HG03175 (cell line): ENCODE measurements at regions not wholly inside any gene's neighbourhood (a gene's known extent, or its start where the extent isn't known, plus 50 kb on each side); places are given as distances from the start of the nearest gene placed in this dataset.
"Not testable (repeated sequence)": the region's sequence is repeated elsewhere in the genome, so short reads cannot be mapped to it uniquely, and the experiment has no call there.

Source experiments
- ATAC-seq: cut with Tn5 transposase; IDR thresholded peaks from one replicate; pipeline ENCODE4 v1.9.1; 2021; ENCODE audit warnings: mild to moderate bottlenecking, moderate library complexity; ENCODE audit not compliant: unreplicated experiment

DNA sequence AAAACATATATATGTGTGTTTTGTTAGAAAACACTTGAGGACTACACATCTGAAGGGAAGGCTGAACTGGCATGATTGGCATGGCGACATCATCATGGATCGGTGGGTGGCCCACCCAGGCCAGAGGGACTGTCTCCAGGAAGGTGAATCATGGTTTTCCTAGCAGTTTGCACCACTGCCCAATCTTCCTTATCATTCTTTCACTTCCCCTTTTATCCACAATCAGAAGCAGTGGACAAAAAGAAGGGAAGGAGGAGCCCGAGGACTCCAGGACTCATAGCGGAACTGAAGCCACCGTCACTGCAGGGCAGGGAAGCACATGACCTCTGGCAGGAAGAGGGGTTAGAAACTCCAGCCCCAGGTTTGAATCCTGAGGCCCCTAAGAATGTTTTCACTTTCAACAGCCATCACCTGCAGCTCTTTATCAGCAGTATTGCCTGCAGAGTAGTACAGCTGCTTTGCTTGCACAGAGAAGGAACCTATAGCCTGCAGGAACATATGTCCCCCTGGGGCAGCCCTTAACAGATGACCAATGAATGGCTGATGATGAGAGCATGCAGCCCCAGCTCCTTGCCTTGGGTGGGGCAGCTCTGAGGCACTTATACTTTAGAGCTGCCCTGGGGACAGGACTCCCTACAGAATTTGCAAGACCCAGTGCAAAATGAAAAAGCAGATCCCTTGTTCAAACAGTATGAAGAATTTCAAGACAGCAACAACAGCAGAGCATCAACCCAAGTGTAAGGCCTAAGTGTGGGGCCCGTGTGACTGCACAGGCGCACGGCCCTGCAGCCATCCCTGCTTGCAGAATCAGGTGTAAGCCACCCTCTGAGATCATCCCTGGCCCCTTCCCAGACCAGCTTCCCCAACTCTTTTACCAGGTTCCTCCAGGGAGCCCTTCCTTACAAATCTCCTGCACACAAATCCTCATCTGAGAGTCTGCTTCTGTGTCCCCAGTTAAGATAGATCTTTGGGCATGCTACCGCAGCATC is 241.8 kb upstream of the IRF2BP2 start:
- ATAC-seq, result peak; percentile 59

DNA sequence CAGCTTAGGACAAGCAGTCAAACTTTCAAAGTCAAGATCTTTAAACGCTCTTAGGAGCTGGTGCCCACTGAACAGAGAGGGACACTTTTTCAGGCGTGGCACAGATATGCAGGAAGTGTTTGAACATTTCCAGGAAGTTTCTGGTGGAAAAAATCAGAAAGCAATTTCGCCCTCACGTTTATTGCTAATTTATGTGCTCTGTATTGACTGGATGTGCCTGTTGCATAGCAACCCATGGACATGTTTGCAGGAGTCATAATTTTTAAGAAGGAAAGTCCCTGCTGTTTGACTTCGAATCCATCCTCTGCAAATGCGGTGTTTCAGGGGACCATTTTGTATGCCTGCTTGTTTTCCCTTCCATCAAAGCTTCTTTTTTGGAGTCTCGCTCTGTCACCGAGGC is 239.9 kb upstream of the IRF2BP2 start:
- no peak for ATAC-seq

DNA sequence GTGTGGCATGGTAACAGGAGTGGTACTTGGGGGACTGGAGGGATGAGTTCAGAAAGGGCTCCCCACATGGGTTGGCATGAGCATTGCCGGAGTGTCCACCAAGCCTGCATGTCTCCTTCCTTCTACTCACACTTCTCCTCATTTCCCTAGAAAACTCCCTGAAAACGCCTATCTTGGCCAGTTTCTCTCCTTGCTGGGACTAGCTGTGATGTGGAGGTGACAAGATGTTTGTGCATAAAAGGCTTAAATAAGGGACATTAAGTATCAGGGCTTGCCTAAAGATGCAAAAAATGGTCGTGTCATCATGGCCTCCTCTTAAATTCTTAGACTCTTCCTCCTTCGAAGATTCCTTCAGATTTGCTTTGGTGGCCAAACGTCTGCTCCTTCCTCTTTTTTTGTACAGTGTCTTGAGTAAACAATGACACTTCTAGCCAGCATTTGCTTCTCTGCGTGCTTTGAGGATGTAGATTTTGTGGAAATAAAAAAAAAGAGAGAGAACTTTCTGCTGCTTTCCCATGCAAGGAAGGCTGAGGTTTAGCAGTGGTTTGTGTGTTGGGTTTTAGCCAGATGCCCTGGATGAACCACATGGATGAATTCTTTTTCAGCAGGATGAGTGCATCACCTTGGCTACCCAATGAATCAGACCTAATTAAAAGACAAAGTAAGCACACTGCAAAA is 239.1 kb upstream of the IRF2BP2 start:
- ATAC-seq, result no peak

DNA sequence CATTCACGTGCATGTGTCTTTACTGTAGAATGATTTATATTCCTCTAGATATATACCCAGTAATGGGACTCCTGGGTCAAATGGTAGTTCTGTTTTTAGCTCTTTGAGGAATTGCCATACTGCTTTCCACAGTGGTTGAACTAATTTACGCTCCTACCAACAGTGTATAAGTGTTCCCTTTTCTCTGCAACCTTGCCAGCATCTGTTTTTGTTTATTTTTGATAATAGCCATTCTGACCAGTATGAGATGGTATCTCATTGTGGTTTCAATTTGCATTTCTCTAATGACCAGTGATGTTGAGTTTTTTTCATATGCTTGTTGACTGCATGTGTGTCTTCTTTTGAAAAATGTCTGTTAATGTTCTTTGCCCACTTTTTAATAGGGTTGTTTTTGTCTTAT is 236.8 kb upstream of the IRF2BP2 start:
- not testable (repeated sequence) for ATAC-seq

DNA sequence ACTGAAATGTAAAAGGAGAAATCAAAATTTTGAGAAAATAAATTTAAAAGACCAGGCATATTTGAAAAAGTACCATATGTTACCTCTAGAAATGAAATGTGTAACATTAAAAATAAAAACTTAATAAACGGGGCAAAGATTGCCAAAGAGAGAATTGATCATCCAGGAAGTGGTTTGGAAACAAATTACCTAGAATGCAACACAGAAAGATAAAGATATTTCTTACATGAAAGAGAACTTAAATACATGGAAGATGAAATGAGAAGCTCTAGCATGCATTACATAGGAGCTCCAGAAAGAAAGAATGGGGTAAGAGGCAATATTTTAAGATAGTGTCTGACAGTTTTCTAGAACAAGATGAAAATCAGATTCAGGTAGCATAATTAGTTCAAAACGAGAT is 235.9 kb upstream of the IRF2BP2 start:
- ATAC-seq, result no peak

DNA sequence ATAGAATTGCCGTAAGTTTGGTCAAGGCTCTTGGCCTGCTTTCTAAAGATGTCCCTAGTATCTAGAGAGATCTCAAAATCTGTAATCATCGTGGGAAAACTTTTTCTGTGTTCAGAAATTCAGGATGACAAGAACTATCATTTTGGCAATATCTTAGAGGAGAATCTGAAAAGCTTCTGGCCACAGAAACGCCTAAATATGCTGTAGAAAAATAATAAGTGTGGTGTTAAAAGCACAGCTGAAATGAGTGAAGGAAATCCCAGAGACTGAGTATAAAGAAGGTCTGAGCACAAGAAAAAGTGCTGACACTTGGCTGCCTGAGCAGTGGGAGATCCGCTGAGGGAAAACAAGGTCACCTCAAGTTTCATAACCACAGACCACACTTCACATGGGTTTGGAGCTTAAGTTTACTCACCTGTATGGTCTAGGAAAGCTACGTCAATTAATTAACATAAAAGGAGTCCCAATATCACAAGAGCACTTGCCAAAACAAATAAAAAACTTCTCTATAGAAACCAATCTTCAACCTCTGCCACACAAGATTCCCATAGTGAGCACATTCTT is 235.2 kb upstream of the IRF2BP2 start:
- no peak for ATAC-seq

DNA sequence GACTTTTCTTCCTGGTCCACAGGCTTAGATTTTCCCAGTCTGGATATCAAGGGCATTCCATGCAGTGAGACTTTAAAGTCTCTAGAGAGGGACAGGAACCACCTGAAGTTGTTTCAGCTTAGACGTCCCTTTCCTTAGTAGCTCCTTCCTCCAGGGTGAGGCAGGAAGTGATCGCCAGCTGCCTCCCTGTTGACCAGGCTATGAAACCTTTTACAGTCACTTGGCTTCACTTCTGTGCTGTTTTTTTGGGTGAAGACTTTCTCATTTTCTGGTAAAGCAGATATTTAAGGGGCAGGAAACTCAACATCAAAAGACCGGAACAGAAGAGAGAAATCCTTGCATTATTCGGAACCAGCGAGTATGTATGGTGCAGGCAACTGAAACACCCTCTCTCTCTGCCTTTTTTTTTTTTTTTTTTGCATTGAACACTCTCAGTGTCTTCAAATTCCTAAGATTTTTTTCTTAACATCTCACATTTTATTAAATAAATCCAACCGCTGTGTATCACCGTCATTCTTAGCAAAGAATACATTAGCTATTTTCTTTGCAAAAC is 234.6 kb upstream of the IRF2BP2 start:
- no peak for ATAC-seq

DNA sequence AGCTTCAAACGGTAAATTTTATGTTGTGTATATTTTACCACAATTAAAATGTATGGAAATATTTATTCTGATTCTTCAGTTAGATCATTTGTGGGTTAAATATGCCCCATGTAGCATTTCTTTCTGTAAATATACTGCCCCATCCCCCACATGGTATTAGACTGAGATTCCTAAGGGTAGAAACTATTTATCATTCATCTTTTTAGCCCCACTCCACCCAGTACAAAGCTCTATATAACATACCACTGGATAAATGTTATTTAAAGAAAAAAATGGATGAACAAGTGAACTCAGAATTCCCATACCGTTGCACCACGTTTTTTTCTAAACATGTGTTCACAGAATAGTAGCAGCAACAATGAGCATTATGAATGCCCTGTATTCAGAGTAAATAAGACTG is 234.0 kb upstream of the IRF2BP2 start:
- ATAC-seq, result no peak

DNA sequence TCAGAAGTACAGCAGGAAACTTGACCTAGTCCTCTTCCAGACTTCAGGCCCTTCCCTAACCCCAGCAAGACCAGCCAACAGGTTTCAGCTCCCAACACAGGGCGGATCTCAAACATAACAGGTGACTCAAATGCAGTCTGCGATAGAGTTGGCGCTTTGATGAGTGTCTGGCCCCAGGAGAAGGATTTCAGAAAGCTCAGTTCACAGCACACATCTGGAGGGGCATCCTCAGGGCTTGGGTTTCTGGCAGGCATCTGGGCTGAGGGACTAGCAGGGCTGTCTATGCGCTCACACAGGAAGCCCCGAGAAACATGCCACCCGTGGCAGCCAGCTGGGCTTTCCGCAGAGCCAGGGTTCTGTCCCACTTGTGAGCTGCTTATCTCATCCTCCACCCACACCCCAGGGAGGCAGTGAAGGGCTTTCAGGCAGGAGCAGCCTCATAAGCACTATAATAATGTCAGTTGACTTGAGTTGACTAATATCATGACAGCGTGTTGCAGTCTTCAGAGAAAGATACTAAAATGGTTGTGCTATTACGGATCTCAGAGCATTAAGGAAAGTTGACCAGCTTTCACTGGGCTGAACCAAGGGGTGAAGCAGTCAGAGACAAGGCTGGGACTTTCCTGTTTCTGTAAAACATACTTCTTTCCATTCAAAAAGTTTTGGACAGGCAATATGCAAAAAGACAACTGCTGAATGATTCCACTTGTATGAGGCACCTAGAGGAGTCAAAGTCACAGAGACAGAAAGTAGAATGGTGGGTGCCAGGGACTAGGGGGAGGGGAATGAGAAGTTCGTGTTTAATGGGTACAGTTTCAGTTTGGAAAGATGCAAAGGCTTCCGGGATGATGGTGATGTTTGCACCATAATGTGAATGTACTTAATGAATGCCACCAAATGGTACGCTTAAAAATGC is 233.0 kb upstream of the IRF2BP2 start:
- peak; percentile 69 for ATAC-seq

DNA sequence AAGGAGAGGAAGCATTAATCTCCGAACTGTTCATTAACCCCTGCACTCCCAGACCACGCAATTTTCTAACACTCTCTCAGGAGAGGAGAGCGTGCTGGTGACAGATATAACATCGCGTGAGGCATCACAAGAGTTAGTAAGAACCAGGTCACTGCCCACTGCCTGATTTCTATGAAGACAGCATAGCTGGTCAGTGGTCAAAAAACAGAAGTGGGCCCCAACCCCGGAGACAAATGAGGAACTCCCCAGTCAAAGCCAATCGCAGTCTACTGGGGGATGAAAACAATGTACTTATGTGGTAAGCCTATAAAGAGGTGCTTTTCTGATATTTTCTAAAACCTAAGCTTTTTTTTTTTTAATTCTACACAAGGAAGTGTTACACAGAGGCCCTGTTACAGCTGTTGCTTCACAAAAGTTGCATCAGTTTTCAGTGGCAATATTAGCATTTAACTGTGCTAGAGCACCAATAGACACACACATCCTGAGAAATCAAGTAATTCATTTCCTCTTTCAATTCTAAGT is 231.8 kb upstream of the IRF2BP2 start:
- ATAC-seq, result no peak

DNA sequence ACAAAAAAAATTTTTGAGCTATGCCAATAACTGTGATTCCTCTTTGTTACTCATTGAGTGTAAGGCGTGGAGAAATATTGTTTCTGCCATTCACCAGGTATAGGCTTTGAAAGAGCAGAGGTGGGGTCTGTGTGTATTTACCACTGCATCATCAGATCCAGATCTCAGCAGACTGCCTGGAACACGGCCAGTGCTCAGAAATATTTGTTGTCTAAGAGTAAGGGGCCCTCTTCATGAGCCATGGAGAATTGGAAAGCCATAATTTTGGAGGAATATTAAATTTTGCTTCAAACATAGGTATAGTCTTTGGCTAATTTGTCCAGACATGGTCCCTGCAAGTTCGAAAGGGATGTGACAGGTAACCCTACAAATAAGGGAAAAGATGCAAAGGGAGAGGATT is 231.3 kb upstream of the IRF2BP2 start:
- no peak for ATAC-seq

DNA sequence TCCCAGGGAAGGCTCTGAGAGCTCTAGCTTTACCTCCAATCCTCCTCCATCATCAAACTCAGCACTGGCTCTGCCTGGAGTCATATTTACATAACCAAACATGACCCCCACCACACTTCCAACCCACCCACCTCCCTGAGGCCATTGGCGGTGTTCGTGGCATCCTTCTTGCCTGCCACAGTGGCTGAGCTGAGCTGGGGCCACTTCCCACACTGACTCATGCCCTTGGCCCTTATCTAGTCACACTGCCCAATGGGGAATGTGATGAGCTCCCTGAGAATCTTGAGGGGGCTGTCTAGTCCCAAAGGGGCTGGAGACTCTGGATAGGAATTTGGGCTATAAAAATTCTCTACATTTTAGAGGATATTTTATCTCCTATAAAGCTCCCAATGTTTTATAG is 230.9 kb upstream of the IRF2BP2 start:
- ATAC-seq, result no peak

DNA sequence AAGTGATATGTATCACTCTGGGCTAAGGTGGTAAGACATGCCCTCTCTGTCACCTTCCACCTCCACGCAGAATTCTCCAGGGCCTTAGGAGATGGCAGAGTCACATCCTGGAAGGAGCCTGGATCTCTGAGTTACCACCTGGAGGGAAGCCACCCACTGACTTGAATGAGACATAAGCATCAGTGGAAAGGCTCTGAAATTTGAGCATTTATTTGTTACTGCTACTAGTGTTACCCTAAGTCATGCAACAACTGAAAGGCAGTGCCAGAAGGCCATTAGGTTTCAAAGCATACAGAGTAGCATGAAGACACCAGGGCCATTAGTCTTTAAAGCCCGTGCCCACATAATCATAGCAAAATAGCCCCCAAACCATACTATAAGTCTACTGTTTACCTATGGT is 230.3 kb upstream of the IRF2BP2 start:
- ATAC-seq, result no peak

DNA sequence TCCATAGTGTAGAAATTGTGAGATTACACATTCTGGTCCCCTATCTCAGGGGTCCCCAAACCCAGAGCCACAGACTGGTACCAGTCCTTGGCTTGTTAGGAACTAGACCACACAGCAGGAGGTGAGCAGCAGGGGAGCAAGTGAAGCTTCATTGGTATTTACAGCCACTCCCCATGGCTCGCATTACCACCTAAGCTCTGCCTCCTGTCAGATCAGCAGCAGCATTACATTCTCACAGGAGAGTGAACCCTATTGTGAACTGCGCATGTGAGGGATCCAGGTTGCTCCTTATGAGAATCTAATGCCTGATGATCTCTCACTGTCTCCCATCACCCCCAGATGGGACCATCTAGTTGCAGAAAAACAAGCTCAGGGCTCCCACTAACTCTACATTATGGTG is 229.7 kb upstream of the IRF2BP2 start:
- no peak for ATAC-seq

DNA sequence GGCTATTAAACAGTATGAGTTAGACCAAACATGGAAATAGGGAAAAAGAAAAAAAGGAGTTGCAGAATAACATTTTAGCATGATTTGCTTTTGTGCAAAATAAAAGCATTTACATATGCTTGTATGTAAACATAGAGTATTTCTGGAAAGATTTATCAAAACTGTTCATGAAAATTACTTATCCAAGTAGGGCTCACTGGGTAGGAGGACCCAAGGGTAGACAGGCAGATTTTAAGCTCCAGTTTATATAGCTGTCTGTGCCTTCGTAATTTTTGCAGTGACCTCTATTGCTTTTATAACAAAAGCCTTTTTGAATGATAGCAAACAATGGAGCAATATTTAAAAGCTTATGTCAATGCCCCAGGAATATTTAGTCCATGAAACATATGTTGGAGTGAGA is 228.8 kb upstream of the IRF2BP2 start:
- no peak for ATAC-seq

DNA sequence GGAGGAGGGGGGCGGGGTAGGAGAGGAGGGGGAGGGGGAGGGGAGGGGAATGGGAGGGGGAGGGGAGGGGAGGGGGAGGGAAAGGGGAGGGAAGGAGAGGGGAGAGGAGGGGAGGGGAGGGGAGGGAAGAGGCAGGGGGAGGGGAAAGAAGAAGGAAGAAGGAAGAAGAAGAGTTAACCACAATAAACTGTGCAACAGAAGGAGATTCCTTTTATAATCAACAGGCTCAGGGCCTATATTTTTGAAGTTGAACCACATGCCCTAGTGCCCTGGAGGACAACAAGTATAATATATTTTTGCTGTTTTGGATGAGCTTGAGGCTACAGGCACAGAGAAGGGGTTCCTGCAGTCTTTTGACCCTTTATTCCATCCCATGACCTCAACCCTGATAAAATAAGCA is 228.2 kb upstream of the IRF2BP2 start:
- no peak for ATAC-seq

DNA sequence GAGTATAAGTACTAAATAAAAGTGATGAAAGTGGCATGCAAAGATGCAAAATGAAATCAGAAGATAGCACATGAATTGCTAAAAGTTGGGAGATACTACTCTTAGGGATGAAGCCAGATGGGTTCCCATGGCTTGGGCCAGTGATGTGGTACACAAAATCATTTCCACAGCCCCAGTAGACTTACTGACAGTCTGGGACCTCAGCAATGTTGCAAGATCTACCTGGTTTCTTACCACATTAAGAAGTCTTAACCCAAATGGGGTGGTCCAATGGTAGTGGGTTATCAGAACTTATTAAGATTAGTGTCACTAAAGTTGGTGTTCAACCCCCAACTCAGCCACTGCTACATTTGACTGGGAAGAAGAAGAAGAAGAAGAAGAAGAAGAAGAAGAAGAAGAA is 227.7 kb upstream of the IRF2BP2 start:
- ATAC-seq, result no peak

DNA sequence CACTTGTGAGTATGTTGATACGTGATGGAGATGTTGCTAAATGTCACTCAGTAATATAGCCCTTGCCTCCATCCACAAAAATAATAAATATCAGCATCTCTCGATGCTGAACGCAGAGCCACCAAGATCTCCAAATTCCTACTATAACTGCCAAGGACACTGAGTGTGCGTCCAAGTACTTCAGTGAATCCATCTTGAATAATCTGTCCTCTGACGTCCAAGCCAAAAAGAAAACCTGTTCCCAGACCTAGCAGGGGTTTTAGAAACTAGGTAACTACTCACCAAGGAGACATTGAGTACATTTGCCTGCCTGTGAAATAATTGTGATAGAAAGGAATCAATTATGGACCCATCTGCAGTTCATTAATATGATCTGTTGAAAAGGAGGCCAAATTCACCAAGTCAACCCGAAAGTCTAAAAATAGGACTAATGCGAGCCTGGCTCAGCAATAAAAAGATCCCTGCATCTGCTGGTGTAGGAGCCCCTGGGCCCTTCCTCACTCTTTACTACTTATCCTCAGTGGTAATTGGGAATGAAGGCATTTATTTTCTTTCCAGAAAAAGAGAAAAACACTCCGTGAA is 226.9 kb upstream of the IRF2BP2 start:
- no peak for ATAC-seq

DNA sequence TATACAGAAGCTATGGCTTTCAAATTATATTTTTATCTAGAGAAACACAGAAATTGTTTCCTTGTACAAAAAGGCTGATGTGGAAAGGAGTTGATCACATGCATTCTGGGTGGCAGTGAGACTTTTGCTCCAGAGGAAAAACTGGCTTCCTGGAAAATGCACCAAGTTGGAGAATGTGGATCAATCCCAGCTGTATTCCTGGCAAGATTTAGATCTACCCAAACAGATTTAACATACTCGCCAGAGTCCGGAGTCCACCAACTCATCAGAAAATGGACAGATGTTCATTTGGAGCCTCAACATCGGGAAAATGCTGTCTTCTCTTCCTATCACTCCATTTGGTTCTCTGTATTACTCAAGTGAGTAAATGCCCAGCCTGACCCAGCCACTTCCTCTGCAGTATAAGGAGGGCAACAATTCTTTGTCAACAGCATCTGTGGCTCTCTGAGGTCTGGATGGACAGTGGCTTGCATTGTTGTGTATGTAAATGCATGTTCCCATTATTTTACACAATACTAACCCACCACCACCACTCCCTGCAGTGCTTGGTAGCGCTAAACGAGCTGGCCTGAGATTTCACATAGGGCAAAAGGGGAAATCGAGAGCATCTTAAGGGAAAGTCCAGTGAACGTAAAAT is 226.2 kb upstream of the IRF2BP2 start:
- no peak for ATAC-seq
